ENCODE measurements at regions not wholly inside any gene's neighbourhood (a gene's known extent, or its start where the extent isn't known, plus 50 kb on each side); places are given as distances from the start of the nearest gene placed in this dataset.

DNA sequence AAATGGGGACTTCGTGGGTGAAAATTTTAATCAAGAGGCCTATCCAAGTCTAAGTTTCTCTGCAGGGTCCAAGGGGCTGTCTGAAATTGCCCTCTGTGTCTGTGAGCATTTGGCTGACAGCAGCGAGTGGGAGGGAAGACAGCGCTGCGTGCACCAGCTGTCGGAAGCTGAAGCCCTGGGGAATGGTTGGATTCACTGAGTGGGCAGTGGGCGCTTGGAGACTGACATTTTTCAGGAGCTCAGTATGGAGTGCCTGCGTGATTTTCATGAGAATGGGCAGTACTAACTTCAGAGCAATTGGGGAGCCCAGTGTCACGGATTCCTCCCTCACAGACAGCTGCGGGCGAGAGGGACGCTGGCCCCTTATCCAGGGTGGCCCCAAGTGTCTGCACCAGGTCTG lies 388.8 kb upstream of the B3GAT1 start:
- H3K27me3 ChIP-seq, result peaks cover 0 to 4% of the 10 kb centered on the region in 2 donors
- no peak overlapping the region for H3K27ac ChIP-seq
- no peak overlapping the region for H3K4me3 ChIP-seq
- intact Hi-C loops (cut with DNase I; ENCODE audit: low total_unique reads), result no loop called here
- no peaks in the 10 kb centered on the region for H3K9me3 ChIP-seq
- no peaks in the 10 kb centered on the region for H3K36me3 ChIP-seq
- DNase-seq, result no peak
- no peaks in the 10 kb centered on the region for H3K4me1 ChIP-seq
- TF ChIP-seq, protein P1, sequence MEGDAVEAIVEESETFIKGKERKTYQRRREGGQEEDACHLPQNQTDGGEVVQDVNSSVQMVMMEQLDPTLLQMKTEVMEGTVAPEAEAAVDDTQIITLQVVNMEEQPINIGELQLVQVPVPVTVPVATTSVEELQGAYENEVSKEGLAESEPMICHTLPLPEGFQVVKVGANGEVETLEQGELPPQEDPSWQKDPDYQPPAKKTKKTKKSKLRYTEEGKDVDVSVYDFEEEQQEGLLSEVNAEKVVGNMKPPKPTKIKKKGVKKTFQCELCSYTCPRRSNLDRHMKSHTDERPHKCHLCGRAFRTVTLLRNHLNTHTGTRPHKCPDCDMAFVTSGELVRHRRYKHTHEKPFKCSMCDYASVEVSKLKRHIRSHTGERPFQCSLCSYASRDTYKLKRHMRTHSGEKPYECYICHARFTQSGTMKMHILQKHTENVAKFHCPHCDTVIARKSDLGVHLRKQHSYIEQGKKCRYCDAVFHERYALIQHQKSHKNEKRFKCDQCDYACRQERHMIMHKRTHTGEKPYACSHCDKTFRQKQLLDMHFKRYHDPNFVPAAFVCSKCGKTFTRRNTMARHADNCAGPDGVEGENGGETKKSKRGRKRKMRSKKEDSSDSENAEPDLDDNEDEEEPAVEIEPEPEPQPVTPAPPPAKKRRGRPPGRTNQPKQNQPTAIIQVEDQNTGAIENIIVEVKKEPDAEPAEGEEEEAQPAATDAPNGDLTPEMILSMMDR (IDR thresholded peaks at IDR 0.05), result no peak
- no peak for TF ChIP-seq POLR2A (IDR thresholded peaks at IDR 0.05)

DNA sequence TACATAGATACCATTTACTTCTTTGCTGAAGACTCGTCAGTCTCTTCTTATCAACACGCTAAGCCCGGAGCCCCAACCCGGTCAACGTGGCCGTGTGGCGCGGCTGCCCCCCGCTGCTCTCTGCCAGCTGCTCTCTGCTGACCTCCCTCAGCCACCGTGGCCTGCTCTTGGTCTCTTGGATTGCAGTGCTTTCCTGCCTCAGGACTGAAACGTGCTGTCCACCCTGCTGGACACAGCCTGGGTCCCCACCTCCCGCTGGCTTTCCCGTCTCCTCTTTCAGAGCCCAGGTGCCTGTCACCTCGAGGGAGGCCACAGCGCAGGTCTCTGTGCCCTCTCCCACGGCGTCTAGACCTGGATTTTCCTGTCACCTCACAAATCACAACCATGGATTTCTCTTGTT lies 388.1 kb upstream of the B3GAT1 start:
- H3K27me3 ChIP-seq, result peaks cover 0 to 4% of the 10 kb centered on the region in 2 donors
- H3K9me3 ChIP-seq, result no peaks in the 10 kb centered on the region
- no peak overlapping the region for H3K27ac ChIP-seq
- no peak for TF ChIP-seq POLR2A (IDR thresholded peaks at IDR 0.05)
- TF ChIP-seq, protein P1 (IDR thresholded peaks at IDR 0.05), result no peak
- H3K36me3 ChIP-seq, result no peaks in the 10 kb centered on the region
- no peaks in the 10 kb centered on the region for H3K4me1 ChIP-seq
- intact Hi-C loops (cut with DNase I; ENCODE audit: low total_unique reads), result no loop called here
- DNase-seq, result no peak
- H3K4me3 ChIP-seq, result no peak overlapping the region

DNA sequence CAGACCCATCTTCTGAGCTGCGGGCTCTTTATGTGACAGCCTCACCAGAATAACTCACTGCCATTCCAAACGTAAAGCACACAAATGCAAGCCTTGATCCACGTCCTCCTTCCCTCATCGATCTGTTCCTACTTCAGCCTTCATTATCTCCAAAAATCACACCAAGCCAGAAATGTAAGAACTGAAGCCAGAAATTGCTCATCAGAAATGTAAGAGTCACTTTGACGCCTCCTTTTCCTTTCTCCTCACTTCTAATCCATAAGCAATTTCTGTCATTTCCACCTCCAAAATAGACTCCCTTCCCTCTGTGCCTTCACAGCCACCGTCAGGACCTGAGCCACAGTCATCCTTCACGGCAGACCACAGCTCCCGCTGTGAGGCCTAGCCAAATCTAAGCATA lies 387.3 kb upstream of the B3GAT1 start:
- intact Hi-C loops (cut with DNase I; ENCODE audit: low total_unique reads), result no loop called here
- TF ChIP-seq, protein P1 (IDR thresholded peaks at IDR 0.05), result no peak
- no peak for TF ChIP-seq POLR2A (IDR thresholded peaks at IDR 0.05)
- DNase-seq, result no peak

DNA sequence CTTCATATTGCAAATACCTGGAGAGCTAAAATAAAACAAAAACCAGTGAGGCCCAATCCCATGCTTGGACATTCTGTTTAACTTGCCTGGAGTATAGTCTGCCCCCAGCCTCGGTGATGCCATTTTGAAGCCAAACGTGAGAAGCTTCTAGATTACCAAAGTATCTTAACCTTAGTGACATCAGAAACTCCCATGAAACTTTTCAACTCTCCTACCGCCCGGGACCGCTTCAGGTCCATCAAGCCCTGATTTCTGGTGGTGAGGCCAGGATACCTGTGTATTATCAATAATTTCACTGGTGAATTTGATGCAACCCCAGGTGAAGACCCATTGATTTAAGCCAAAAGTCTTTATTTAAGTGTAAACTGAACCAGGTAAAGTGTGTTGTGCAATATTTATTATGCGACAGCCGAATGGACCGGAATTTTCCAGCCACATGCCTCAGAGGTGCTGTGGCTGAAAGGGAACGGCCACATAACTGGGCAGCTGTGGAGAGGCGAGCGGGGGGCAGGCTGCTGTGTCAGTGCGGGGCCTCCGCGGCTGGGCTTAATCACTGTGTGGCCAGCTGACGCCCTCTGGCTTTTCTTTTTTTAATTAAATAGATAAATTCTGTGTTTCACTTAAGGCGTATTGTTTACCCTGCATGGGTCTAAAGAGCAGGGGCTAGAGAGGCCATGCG lies 385.5 kb upstream of the B3GAT1 start:
- H3K4me1 ChIP-seq, result no peaks in the 10 kb centered on the region
- no peaks in the 10 kb centered on the region for H3K27me3 ChIP-seq
- TF ChIP-seq, protein P1 (IDR thresholded peaks at IDR 0.05), result no peak
- TF ChIP-seq POLR2A (IDR thresholded peaks at IDR 0.05), result no peak
- H3K27ac ChIP-seq, result no peak overlapping the region
- H3K36me3 ChIP-seq, result no peaks in the 10 kb centered on the region
- no peak for DNase-seq
- intact Hi-C loops (cut with DNase I; ENCODE audit: low total_unique reads), result no loop called here
- no peaks in the 10 kb centered on the region for H3K9me3 ChIP-seq
- H3K4me3 ChIP-seq, result no peak overlapping the region

More for the DNA sequence above, 387.3 kb upstream of the B3GAT1 start:
- no peaks in the 10 kb centered on the region for H3K4me1 ChIP-seq
- no peak overlapping the region for H3K4me3 ChIP-seq
- H3K36me3 ChIP-seq, result no peaks in the 10 kb centered on the region
- H3K27me3 ChIP-seq, result peaks cover 0 to 4% of the 10 kb centered on the region in 2 donors
- H3K27ac ChIP-seq, result no peak overlapping the region
- no peaks in the 10 kb centered on the region for H3K9me3 ChIP-seq

DNA sequence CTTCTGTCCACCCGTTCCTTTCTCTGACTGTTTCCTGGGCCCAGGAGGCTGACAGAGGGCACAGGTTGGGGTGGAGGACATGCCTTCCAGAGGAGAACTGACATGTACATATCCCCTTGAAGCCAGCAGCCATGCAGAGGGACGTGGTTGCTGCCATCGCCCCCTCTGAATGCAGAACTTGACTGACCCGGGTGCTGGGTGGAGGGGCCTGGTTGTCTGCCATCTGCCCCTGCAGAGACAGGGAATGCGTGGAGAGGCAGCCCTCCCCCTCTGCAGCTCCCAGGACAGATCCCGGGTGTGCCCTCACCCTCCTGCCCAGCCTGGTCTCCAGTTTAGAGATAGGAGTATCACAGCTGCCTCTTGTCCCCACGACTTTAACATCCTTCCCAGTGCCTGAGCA lies 383.0 kb upstream of the B3GAT1 start:
- intact Hi-C loops (cut with DNase I; ENCODE audit: low total_unique reads), result no loop called here
- Histone ChIP-seq H3K4me3 (no peak overlapping the region), H3K36me3 (no peaks in the 10 kb centered on the region), H3K27me3 (no peaks in the 10 kb centered on the region), H3K9me3 (no peaks in the 10 kb centered on the region), H3K27ac (no peak overlapping the region), H3K4me1 (no peaks in the 10 kb centered on the region)
- no peak for DNase-seq
- TF ChIP-seq, protein P1 (IDR thresholded peaks at IDR 0.05), result no peak
- TF ChIP-seq POLR2A (IDR thresholded peaks at IDR 0.05), result no peak

All from uterus (tissue), 3 donors.